Astrocyte (in vitro differentiated cells and primary cell): ENCODE measurements at regions not wholly inside any gene's neighbourhood (a gene's known extent, or its start where the extent isn't known, plus 50 kb on each side); places are given as distances from the start of the nearest gene placed in this dataset.
"Not testable (repeated sequence)": the region's sequence is repeated elsewhere in the genome, so short reads cannot be mapped to it uniquely, and the experiment has no call there.

Experiments used
- DNase-seq: peaks from one replicate; pipeline ENCODE4 v3.0.0-alpha.2; 2010; ENCODE audit warnings: low read depth
- FAIRE-seq: peaks from 2 replicates; lab custom pipeline; 2011; peaks lifted over from hg19 to GRCh38; lab: Jason Lieb, UNC
- H2AFZ ChIP-seq: 2 replicates; pipeline ENCODE4 v1.6.0; 2012; ENCODE audit warnings: low read depth, low read length, inconsistent platforms
- H3K27ac ChIP-seq: 2 replicates; pipeline ENCODE4 v1.5.1; 2011; ENCODE audit warnings: low read depth, low read length, inconsistent platforms
- H3K27me3 ChIP-seq: 2 replicates; pipeline ENCODE4 v1.6.0; 2011; ENCODE audit warnings: low read length, inconsistent platforms; ENCODE audit not compliant: insufficient read depth
- H3K36me3 ChIP-seq: 2 replicates; pipeline ENCODE4 v1.5.1; 2011; ENCODE audit warnings: low read length, inconsistent platforms; ENCODE audit not compliant: insufficient read depth
- H3K4me1 ChIP-seq: 2 replicates; pipeline ENCODE4 v1.5.1; 2011; ENCODE audit warnings: low read length, inconsistent platforms; ENCODE audit not compliant: insufficient read depth
- H3K4me2 ChIP-seq: 2 replicates; pipeline ENCODE4 v1.6.0; 2012; ENCODE audit warnings: low read length, inconsistent platforms
- H3K4me3 ChIP-seq: 2 replicates; pipeline ENCODE4 v1.5.1; 2011; ENCODE audit warnings: low read depth, mild to moderate bottlenecking, low read length, inconsistent platforms; ENCODE audit not compliant: insufficient read depth
- H3K79me2 ChIP-seq: 2 replicates; pipeline ENCODE4 v1.6.0; 2012; ENCODE audit warnings: mild to moderate bottlenecking, low read length, inconsistent platforms; ENCODE audit not compliant: insufficient read depth
- H3K9ac ChIP-seq: 2 replicates; pipeline ENCODE4 v1.6.0; 2012; ENCODE audit warnings: mild to moderate bottlenecking, low read length, inconsistent platforms
- H3K9me3 ChIP-seq: 2 replicates; pipeline ENCODE4 v1.5.1; 2012; ENCODE audit warnings: low read depth, mild to moderate bottlenecking, low read length, inconsistent platforms; ENCODE audit not compliant: insufficient read depth
- H4K20me1 ChIP-seq: 2 replicates; pipeline ENCODE4 v1.6.0; 2012; ENCODE audit warnings: low read length, inconsistent platforms; ENCODE audit not compliant: insufficient read depth
- H3K27ac Mint-ChIP-seq: one replicate; pipeline ENCODE4 v1.8.0; 2021; ENCODE audit warnings: mild to moderate bottlenecking, mixed read lengths; ENCODE audit not compliant: unreplicated experiment
- H3K27me3 Mint-ChIP-seq: one replicate; pipeline ENCODE4 v1.8.0; 2021; ENCODE audit warnings: low read depth, mixed read lengths; ENCODE audit not compliant: unreplicated experiment
- H3K36me3 Mint-ChIP-seq: one replicate; pipeline ENCODE4 v1.8.0; 2021; ENCODE audit warnings: low read depth, mixed read lengths; ENCODE audit not compliant: unreplicated experiment
- H3K4me1 Mint-ChIP-seq: one replicate; pipeline ENCODE4 v1.8.0; 2021; ENCODE audit warnings: low read depth, mixed read lengths; ENCODE audit not compliant: unreplicated experiment
- H3K4me3 Mint-ChIP-seq: one replicate; pipeline ENCODE4 v1.8.0; 2021; ENCODE audit warnings: mild to moderate bottlenecking, moderate library complexity, mixed read lengths; ENCODE audit not compliant: unreplicated experiment
- H3K9me3 Mint-ChIP-seq: one replicate; pipeline ENCODE4 v1.8.0; 2021; ENCODE audit warnings: mild to moderate bottlenecking, mixed read lengths; ENCODE audit not compliant: unreplicated experiment
- CTCF ChIP-seq: IDR thresholded peaks from 2 replicates; pipeline ENCODE4 v1.5.1; 2011; ENCODE audit warnings: low read depth, mild to moderate bottlenecking, inconsistent platforms, low read length, moderate library complexity; ENCODE audit not compliant: insufficient read depth
- EZH2 ChIP-seq: IDR thresholded peaks from 2 replicates; pipeline ENCODE4 v1.6.1; 2012; ENCODE audit warnings: mild to moderate bottlenecking, low read length, inconsistent platforms; ENCODE audit not compliant: insufficient read depth

- Histone ChIP-seq H3K27ac (no peak overlapping the region), H3K27me3 (no peaks in the 10 kb centered on the region), H3K4me3 (no peak overlapping the region), H3K79me2 (no peaks in the 10 kb centered on the region), H3K9me3 (no peaks in the 10 kb centered on the region), H3K9ac (no peak overlapping the region), H3K4me2 (no peak overlapping the region), H3K4me1 (no peaks in the 10 kb centered on the region), H4K20me1 (no peaks in the 10 kb centered on the region), H2AFZ (no peak overlapping the region), H3K36me3 (no peaks in the 10 kb centered on the region)
- no peak for TF ChIP-seq EZH2
- no peak for TF ChIP-seq CTCF
- DNase-seq: no peak
- Mint-ChIP-seq H3K36me3 (no peaks in the 10 kb centered on the region), H3K4me3 (no peak overlapping the region), H3K4me1 (no peaks in the 10 kb centered on the region), H3K9me3 (peaks cover 2% of the 10 kb centered on the region), H3K27me3 (no peaks in the 10 kb centered on the region), H3K27ac (no peak overlapping the region)
- no peak for FAIRE-seq
Observed at GRCh38 chr9:102892025-102892424, 103.1 kb upstream of the CYLC2 start.

GRCh38 chr9:102888747-102889146 lies 106.4 kb upstream of the CYLC2 start:
- H3K27ac Mint-ChIP-seq, H3K4me3 Mint-ChIP-seq, H3K4me2 ChIP-seq, H3K4me1 Mint-ChIP-seq, H3K9me3 Mint-ChIP-seq, FAIRE-seq, H3K27me3 Mint-ChIP-seq, H3K36me3 Mint-ChIP-seq, DNase-seq, H3K9me3 ChIP-seq, H3K9ac ChIP-seq, H4K20me1 ChIP-seq, H3K36me3 ChIP-seq, H3K4me3 ChIP-seq, H3K79me2 ChIP-seq, H2AFZ ChIP-seq, H3K27ac ChIP-seq, H3K27me3 ChIP-seq, H3K4me1 ChIP-seq: not testable (repeated sequence)

GRCh38 chr9:102875687-102876086 lies 119.4 kb upstream of the CYLC2 start:
- no peak for TF ChIP-seq CTCF
- no peak for TF ChIP-seq EZH2
- Histone ChIP-seq H3K9ac (no peak overlapping the region), H3K9me3 (no peaks in the 10 kb centered on the region), H2AFZ (no peak overlapping the region), H3K4me3 (no peak overlapping the region), H3K27me3 (no peaks in the 10 kb centered on the region), H4K20me1 (no peaks in the 10 kb centered on the region), H3K4me1 (no peaks in the 10 kb centered on the region), H3K27ac (no peak overlapping the region), H3K79me2 (no peaks in the 10 kb centered on the region), H3K36me3 (no peaks in the 10 kb centered on the region), H3K4me2 (no peak overlapping the region)
- no peak overlapping the region for H3K27ac Mint-ChIP-seq
- FAIRE-seq (no peak), DNase-seq (no peak)
- H3K9me3 Mint-ChIP-seq: peaks cover 4% of the 10 kb centered on the region
- no peaks in the 10 kb centered on the region for H3K36me3 Mint-ChIP-seq
- H3K4me3 Mint-ChIP-seq: no peak overlapping the region
- H3K27me3 Mint-ChIP-seq: no peaks in the 10 kb centered on the region
- no peaks in the 10 kb centered on the region for H3K4me1 Mint-ChIP-seq
